Esophagus squamous epithelium (tissue), 5 donors: ENCODE measurements at regions not wholly inside any gene's neighbourhood (a gene's known extent, or its start where the extent isn't known, plus 50 kb on each side); places are given as distances from the start of the nearest gene placed in this dataset.

Experiments used
- DNase-seq: peaks from one replicate; lab custom pipeline; 2025; lab: John Stamatoyannopoulos, UW
- H3K27ac ChIP-seq, 4 donors: fragments of 200-600 bp; sonication (generic); one replicate each; pipeline ENCODE4 v1.5.1; 2016 to 2019; ENCODE audit warnings: mild to moderate bottlenecking in 1 of 4
- H3K27me3 ChIP-seq, 4 donors: fragments of 200-600 bp; sonication (generic); 1 replicate in 3 of 4; 2 replicates in 1 of 4; pipeline versions ENCODE4 v1.5.1 to v1.6.0; 2017 to 2021; ENCODE audit warnings: antibody characterized with exemption in 1 of 4
- H3K36me3 ChIP-seq, 3 donors: fragments of 200-600 bp; sonication (generic); one replicate each; pipeline ENCODE4 v1.5.1; 2016 to 2019
- H3K4me1 ChIP-seq, 3 donors: fragments of 200-600 bp; sonication (generic); one replicate each; pipeline ENCODE4 v1.5.1; 2017 to 2019
- H3K4me3 ChIP-seq, 4 donors: fragments of 200-600 bp; sonication (generic); 1 replicate in 3 of 4; 2 replicates in 1 of 4; pipeline ENCODE4 v1.5.1; 2016 to 2019; ENCODE audit warnings: mild to moderate bottlenecking in 2 of 4, moderate library complexity in 1 of 4
- H3K9me3 ChIP-seq, 3 donors: fragments of 200-600 bp; sonication (generic); one replicate each; pipeline ENCODE4 v1.5.1; 2016 to 2019
- POLR2A ChIP-seq, 4 donors: fragments of 450-650 bp; IDR thresholded peaks; one replicate each; pipeline ENCODE4 v1.6.1; 2017; ENCODE audit warnings: antibody characterized with exemption in 4 of 4, mild to moderate bottlenecking in 4 of 4, moderate library complexity in 3 of 4
- WGBS, 2 donors: methylation state at CpG; one replicate each; pipeline ENCODE4 v1.1.5; 2018; 5-methylcytosine and 5-hydroxymethylcytosine counted together
- intact Hi-C: fragments of 100-400 bp; cut with DNase I; formaldehyde crosslinking; loops from one replicate; pipeline ENCODE4 v1.15.0; 2022
- TF ChIP-seq, protein P1 (sequence below), 6 experiments: fragments of 450-650 bp in 4 of 6; fragments of 200-600 bp in 2 of 6; sonication (generic) in 2 of 6; IDR thresholded peaks; one replicate each; pipeline ENCODE4 v1.5.1; 2016 to 2019; ENCODE audit warnings: antibody characterized with exemption in 6 of 6, mild to moderate bottlenecking in 4 of 6, moderate library complexity in 4 of 6
- donor health status: DM: yes; HTN: yes; CAD: no.

DNA sequence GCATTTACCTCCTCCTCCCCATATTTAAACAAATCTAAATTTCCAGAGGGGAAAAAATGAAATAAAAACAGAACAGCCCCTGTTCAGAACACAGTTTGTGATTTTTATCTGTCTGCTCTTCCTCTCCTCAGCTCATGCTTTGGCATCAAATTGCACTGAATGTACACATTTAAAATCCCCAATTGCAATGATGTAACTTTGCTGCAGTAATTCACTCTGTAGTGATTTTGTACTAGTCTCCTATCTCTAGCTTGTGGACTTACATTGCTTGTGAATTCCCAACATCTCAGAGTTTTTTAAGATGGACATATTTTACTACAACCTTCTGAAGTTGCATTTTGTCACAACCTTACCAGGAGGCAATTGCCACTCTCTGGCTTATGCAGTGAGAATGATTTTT is 81.6 kb upstream of the ROBO2 start:
- Histone ChIP-seq H3K36me3 (no peaks in the 10 kb centered on the region), H3K27ac (no peak overlapping the region), H3K4me3 (no peak overlapping the region), H3K4me1 (no peaks in the 10 kb centered on the region), H3K27me3 (no peaks in the 10 kb centered on the region), H3K9me3 (no peaks in the 10 kb centered on the region)
- no peak for DNase-seq
- intact Hi-C loops = no loop called here
- TF ChIP-seq, protein P1, sequence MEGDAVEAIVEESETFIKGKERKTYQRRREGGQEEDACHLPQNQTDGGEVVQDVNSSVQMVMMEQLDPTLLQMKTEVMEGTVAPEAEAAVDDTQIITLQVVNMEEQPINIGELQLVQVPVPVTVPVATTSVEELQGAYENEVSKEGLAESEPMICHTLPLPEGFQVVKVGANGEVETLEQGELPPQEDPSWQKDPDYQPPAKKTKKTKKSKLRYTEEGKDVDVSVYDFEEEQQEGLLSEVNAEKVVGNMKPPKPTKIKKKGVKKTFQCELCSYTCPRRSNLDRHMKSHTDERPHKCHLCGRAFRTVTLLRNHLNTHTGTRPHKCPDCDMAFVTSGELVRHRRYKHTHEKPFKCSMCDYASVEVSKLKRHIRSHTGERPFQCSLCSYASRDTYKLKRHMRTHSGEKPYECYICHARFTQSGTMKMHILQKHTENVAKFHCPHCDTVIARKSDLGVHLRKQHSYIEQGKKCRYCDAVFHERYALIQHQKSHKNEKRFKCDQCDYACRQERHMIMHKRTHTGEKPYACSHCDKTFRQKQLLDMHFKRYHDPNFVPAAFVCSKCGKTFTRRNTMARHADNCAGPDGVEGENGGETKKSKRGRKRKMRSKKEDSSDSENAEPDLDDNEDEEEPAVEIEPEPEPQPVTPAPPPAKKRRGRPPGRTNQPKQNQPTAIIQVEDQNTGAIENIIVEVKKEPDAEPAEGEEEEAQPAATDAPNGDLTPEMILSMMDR (IDR thresholded peaks at IDR 0.05) = no peak

- Histone ChIP-seq H3K4me1 (no peaks in the 10 kb centered on the region), H3K4me3 (no peak overlapping the region), H3K9me3 (no peaks in the 10 kb centered on the region), H3K36me3 (no peaks in the 10 kb centered on the region), H3K27ac (no peak overlapping the region), H3K27me3 (no peaks in the 10 kb centered on the region)
- TF ChIP-seq POLR2A (IDR thresholded peaks at IDR 0.05) = no peak
- TF ChIP-seq, protein P1 (IDR thresholded peaks at IDR 0.05) = no peak
- WGBS, 2 donors = 68 to 95% methylated on average over 1 of the region's 1 CpG
- intact Hi-C loops = no loop called here
- no peak for DNase-seq
Observed at GRCh38 chr3:76958861-76959260, 81.0 kb upstream of the ROBO2 start.

DNA sequence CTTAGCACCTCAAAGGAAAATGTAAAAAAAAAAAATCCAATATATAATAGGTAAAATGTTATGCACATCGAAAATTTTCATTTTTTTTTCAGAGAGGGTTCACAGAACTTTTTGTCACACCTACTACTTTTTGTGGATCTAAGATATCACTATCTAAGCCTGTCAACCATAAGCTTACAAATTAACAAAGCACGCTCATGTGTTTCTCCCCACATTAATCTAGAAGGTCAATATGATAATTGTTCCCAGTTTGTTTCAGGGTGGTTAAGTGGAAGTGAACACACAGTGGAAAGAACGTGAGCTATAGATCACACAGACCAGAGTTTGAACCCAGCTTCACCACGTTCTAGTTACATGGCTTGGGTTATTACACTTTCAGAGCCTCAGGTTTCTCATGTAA is 78.6 kb upstream of the ROBO2 start:
- no peaks in the 10 kb centered on the region for H3K4me1 ChIP-seq
- no peaks in the 10 kb centered on the region for H3K27me3 ChIP-seq
- intact Hi-C loops = no loop called here
- 66 to 72% methylated on average over 4 of the region's 4 CpGs for WGBS, 2 donors
- H3K36me3 ChIP-seq = no peaks in the 10 kb centered on the region
- TF ChIP-seq, protein P1 (IDR thresholded peaks at IDR 0.05) = no peak
- no peak for TF ChIP-seq POLR2A (IDR thresholded peaks at IDR 0.05)
- H3K9me3 ChIP-seq = no peaks in the 10 kb centered on the region
- H3K27ac ChIP-seq = no peak overlapping the region
- H3K4me3 ChIP-seq = no peak overlapping the region
- no peak for DNase-seq

DNA sequence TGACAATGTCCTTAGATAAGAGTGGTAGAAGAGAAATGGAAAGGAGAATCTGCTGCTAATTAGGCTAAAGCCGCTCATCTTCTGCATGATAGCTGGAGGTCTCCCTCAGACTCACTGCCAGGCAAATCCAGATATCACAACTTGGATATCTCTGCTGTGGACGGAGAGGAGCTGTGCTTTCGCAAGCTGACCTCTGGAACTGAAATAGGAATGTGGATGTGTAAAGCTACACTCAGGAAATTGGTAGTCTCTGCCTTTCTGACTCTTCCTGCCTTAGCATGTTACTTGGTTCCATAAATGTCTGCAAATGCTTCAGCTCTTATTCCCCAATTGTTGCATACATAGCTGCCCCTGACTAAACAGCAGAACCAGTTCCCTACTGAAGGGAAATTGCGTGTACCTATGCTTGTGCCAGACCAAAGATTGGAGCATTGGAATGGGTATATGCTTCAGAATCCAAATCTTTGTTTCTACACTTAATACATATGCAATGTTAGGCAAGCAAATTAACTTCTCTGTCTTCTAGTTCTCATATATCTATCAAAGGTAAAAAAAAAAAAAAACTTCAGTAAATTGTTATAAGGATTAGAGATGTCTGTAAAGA is 74.7 kb upstream of the ROBO2 start:
- WGBS, 2 donors = 69 to 75% methylated on average over 4 of the region's 4 CpGs
- no peaks in the 10 kb centered on the region for H3K9me3 ChIP-seq
- DNase-seq = no peak
- no peaks in the 10 kb centered on the region for H3K27me3 ChIP-seq
- H3K4me3 ChIP-seq = no peak overlapping the region
- H3K36me3 ChIP-seq = no peaks in the 10 kb centered on the region
- no peak overlapping the region for H3K27ac ChIP-seq
- intact Hi-C loops = no loop called here
- no peak for TF ChIP-seq POLR2A (IDR thresholded peaks at IDR 0.05)
- TF ChIP-seq, protein P1 (IDR thresholded peaks at IDR 0.05) = no peak
- no peaks in the 10 kb centered on the region for H3K4me1 ChIP-seq

GRCh38 chr3:76969471-76969870 is 70.4 kb upstream of the ROBO2 start:
- DNase-seq = no peak

More at GRCh38 chr3:76969471-76969870, 70.4 kb upstream of the ROBO2 start:
- H3K4me1 ChIP-seq = no peaks in the 10 kb centered on the region
- H3K36me3 ChIP-seq = no peaks in the 10 kb centered on the region
- no peak for TF ChIP-seq POLR2A (IDR thresholded peaks at IDR 0.05)
- TF ChIP-seq, protein P1 (IDR thresholded peaks at IDR 0.05) = no peak
- H3K4me3 ChIP-seq = no peak overlapping the region
- intact Hi-C loops = no loop called here
- H3K27me3 ChIP-seq = no peaks in the 10 kb centered on the region
- H3K9me3 ChIP-seq = no peaks in the 10 kb centered on the region
- no peak overlapping the region for H3K27ac ChIP-seq
- 60 to 62% methylated on average over 2 of the region's 2 CpGs for WGBS, 2 donors
